ENCODE measurements at regions not wholly inside any gene's neighbourhood (a gene's known extent, or its start where the extent isn't known, plus 50 kb on each side); places are given as distances from the start of the nearest gene placed in this dataset.

GRCh38 chr13:95352486-95352885 lies 51.2 kb upstream of the ABCC4 start:
- no peak for DNase-seq (ENCODE audit: low spot score)

- DNase-seq (ENCODE audit: low spot score), result no peak
These were observed 52.9 kb upstream of the ABCC4 start for GRCh38 chr13:95354156-95354555.

- no peak for DNase-seq (ENCODE audit: low spot score)
These were observed 53.6 kb upstream of the ABCC4 start for GRCh38 chr13:95354680-95355487.

GRCh38 chr13:95355494-95355893 lies 54.2 kb upstream of the ABCC4 start:
- DNase-seq (ENCODE audit: low spot score), result no peak

GRCh38 chr13:95356916-95357315 lies 55.7 kb upstream of the ABCC4 start:
- DNase-seq (ENCODE audit: low spot score), result no peak

- no peak for DNase-seq (ENCODE audit: low spot score)
These were observed 56.6 kb upstream of the ABCC4 start for GRCh38 chr13:95357875-95358274.

GRCh38 chr13:95360052-95360451 lies 58.8 kb upstream of the ABCC4 start:
- DNase-seq (ENCODE audit: low spot score), result no peak

GRCh38 chr13:95360464-95361097 lies 59.3 kb upstream of the ABCC4 start:
- no peak for DNase-seq (ENCODE audit: low spot score)

GRCh38 chr13:95361686-95362085 lies 60.4 kb upstream of the ABCC4 start:
- DNase-seq (ENCODE audit: low spot score), result no peak

GRCh38 chr13:95362666-95363065 lies 61.4 kb upstream of the ABCC4 start:
- no peak for DNase-seq (ENCODE audit: low spot score)

- DNase-seq (ENCODE audit: low spot score), result no peak
These were observed 66.1 kb upstream of the ABCC4 start for GRCh38 chr13:95367309-95367843.

GRCh38 chr13:95368998-95369397 lies 67.7 kb upstream of the ABCC4 start:
- DNase-seq (ENCODE audit: low spot score), result no peak

GRCh38 chr13:95375706-95376105 lies 74.5 kb upstream of the ABCC4 start:
- no peak for DNase-seq (ENCODE audit: low spot score)

GRCh38 chr13:95378603-95379002 lies 77.4 kb upstream of the ABCC4 start:
- no peak for DNase-seq (ENCODE audit: low spot score)

- peak; percentile 70 for DNase-seq (ENCODE audit: low spot score)
These were observed 79.4 kb upstream of the ABCC4 start for GRCh38 chr13:95380468-95381211.

GRCh38 chr13:95381212-95381527 lies 79.9 kb upstream of the ABCC4 start:
- DNase-seq (ENCODE audit: low spot score), result no peak

- DNase-seq (ENCODE audit: low spot score), result no peak
These were observed 81.2 kb upstream of the ABCC4 start for GRCh38 chr13:95382411-95382810.

- DNase-seq (ENCODE audit: low spot score), result no peak
These were observed 81.7 kb upstream of the ABCC4 start for GRCh38 chr13:95382916-95383315.

GRCh38 chr13:95385373-95385772 lies 84.1 kb upstream of the ABCC4 start:
- no peak for DNase-seq (ENCODE audit: low spot score)

GRCh38 chr13:95385798-95386197 lies 84.5 kb upstream of the ABCC4 start:
- DNase-seq (ENCODE audit: low spot score), result no peak

GRCh38 chr13:95386370-95386769 lies 85.1 kb upstream of the ABCC4 start:
- no peak for DNase-seq (ENCODE audit: low spot score)

GRCh38 chr13:95387733-95388207 lies 86.5 kb upstream of the ABCC4 start:
- no peak for DNase-seq (ENCODE audit: low spot score)
